OCI-LY7 (cell line): ENCODE measurements at regions not wholly inside any gene's neighbourhood (a gene's known extent, or its start where the extent isn't known, plus 50 kb on each side); places are given as distances from the start of the nearest gene placed in this dataset.

Experiments
- EZH2phosphoT487 ChIP-seq: fragments of 200-600 bp; sonication (generic); IDR thresholded peaks from 2 replicates; pipeline ENCODE4 v1.6.1; 2018; ENCODE audit warnings: low read depth, borderline replicate concordance, mild to moderate bottlenecking, mixed run types, antibody characterized with exemption, low read length, moderate library complexity, mixed read lengths
- TF ChIP-seq, protein P1 (sequence below): fragments of 200-600 bp; sonication (generic); conservative IDR thresholded peaks from 2 replicates; pipeline ENCODE4 v1.5.1; 2014; ENCODE audit warnings: mild to moderate bottlenecking, antibody characterized with exemption, low read length, moderate library complexity, mixed read lengths

DNA sequence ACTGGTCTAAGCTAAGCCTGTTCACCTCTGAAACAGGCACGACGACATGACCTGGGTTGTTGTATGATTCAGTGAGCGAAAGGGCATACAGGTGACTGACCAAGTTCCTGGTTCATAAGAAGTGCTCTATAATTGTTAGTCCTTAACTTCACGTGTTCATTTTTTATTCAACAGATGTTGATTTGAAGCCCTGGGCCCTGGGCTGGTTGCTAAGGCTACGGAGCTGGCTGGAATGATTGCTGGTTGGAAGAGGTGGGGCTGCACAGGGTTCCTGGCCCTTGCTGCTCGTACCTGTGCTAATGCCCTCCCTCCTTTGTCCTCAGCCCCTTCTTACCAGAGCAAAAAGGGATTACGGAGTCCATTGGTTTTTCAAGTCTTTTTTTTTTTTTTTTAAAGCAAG, 111.3 kb upstream of the CSF3R start:
- TF ChIP-seq, protein P1, sequence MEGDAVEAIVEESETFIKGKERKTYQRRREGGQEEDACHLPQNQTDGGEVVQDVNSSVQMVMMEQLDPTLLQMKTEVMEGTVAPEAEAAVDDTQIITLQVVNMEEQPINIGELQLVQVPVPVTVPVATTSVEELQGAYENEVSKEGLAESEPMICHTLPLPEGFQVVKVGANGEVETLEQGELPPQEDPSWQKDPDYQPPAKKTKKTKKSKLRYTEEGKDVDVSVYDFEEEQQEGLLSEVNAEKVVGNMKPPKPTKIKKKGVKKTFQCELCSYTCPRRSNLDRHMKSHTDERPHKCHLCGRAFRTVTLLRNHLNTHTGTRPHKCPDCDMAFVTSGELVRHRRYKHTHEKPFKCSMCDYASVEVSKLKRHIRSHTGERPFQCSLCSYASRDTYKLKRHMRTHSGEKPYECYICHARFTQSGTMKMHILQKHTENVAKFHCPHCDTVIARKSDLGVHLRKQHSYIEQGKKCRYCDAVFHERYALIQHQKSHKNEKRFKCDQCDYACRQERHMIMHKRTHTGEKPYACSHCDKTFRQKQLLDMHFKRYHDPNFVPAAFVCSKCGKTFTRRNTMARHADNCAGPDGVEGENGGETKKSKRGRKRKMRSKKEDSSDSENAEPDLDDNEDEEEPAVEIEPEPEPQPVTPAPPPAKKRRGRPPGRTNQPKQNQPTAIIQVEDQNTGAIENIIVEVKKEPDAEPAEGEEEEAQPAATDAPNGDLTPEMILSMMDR: no peak
- TF ChIP-seq EZH2phosphoT487: no peak
